Brain microvascular endothelial cell (primary cell): ENCODE measurements at regions not wholly inside any gene's neighbourhood (a gene's known extent, or its start where the extent isn't known, plus 50 kb on each side); places are given as distances from the start of the nearest gene placed in this dataset.

Experiments used
- DNase-seq: peaks from one replicate; pipeline ENCODE4 v3.0.0-alpha.2; 2020
- H3K27ac ChIP-seq: fragments of 250-450 bp; sonication (Bioruptor Pico); 2 replicates; pipeline ENCODE4 v1.5.1; 2020; ENCODE audit warnings: mild to moderate bottlenecking, moderate library complexity
- H3K27me3 ChIP-seq: fragments of 250-450 bp; sonication (Bioruptor Pico); replicated peaks from 2 replicates; pipeline ENCODE4 v1.5.1; 2020; ENCODE audit warnings: mild to moderate bottlenecking
- H3K36me3 ChIP-seq: fragments of 250-450 bp; sonication (Bioruptor Pico); replicated peaks from 2 replicates; pipeline ENCODE4 v1.5.1; 2020; ENCODE audit warnings: mild to moderate bottlenecking
- H3K4me3 ChIP-seq: 2 replicates; pipeline ENCODE4 v1.5.1; 2011; ENCODE audit warnings: low read depth, mild to moderate bottlenecking, control low read depth, low read length, moderate library complexity
- in situ Hi-C: cut with HindIII; loops from 2 replicates; pipeline ENCODE4 v1.10.0; 2017; ENCODE audit warnings: low sequenced_read_pairs, low pct_ligation_motif_present
- TF ChIP-seq, protein P1 (sequence below): IDR thresholded peaks from 2 replicates; pipeline ENCODE4 v1.5.1; 2011; ENCODE audit warnings: low read depth, mild to moderate bottlenecking, moderate library complexity, low read length, control low read depth, inconsistent platforms; ENCODE audit errors: missing control alignments

DNA sequence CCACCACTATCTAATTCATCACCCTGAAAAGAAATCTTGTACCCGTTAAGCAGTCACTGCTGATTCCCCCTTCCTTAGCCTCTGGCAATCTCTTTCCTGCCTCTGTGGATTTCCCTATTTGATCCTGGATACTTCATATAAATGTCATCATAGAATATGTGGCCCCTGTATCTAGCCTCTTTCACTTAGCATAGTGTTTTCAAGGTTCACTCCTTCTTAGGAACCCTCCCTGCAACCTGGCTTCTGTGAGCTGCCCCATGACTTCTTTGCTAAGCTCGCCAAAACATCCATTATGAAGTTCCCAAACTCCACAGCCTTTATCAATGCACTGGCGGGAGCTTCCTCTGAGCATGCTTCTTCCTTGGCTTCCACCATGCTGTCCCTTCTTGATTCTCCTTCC is 70.8 kb upstream of the PDZD8 start:
- in situ Hi-C loops, result no loop called here
- Histone ChIP-seq H3K27me3 (no peaks in the 10 kb centered on the region), H3K4me3 (no peak overlapping the region), H3K27ac (no peak overlapping the region), H3K36me3 (no peaks in the 10 kb centered on the region)
- DNase-seq, result no peak
- TF ChIP-seq, protein P1, sequence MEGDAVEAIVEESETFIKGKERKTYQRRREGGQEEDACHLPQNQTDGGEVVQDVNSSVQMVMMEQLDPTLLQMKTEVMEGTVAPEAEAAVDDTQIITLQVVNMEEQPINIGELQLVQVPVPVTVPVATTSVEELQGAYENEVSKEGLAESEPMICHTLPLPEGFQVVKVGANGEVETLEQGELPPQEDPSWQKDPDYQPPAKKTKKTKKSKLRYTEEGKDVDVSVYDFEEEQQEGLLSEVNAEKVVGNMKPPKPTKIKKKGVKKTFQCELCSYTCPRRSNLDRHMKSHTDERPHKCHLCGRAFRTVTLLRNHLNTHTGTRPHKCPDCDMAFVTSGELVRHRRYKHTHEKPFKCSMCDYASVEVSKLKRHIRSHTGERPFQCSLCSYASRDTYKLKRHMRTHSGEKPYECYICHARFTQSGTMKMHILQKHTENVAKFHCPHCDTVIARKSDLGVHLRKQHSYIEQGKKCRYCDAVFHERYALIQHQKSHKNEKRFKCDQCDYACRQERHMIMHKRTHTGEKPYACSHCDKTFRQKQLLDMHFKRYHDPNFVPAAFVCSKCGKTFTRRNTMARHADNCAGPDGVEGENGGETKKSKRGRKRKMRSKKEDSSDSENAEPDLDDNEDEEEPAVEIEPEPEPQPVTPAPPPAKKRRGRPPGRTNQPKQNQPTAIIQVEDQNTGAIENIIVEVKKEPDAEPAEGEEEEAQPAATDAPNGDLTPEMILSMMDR, result no peak

- no peak overlapping the region for H3K4me3 ChIP-seq
- no peaks in the 10 kb centered on the region for H3K27me3 ChIP-seq
- in situ Hi-C loops, result no loop called here
- no peaks in the 10 kb centered on the region for H3K36me3 ChIP-seq
- no peak for DNase-seq
- TF ChIP-seq, protein P1, result no peak
- no peak overlapping the region for H3K27ac ChIP-seq
Observed at GRCh38 chr10:117444497-117445040, 69.3 kb upstream of the PDZD8 start.

DNA sequence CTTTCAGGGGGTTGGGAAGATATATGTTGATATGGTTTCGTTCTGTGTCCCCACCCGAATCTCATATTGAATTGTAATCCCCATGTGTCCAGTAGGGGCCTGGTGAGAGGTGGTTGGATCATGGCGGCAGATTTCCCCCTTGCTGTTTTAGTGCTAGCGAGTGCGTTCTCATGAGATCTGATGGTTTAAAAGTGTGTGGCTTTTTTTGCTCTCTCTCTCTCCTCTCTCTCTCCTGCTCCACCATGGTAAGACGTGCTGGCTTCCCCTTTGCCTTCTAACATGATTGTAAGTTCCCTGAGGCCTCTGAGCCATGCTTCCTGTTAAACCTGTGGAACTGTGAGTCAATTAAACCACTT is 68.4 kb upstream of the PDZD8 start:
- no peak for DNase-seq
- H3K36me3 ChIP-seq, result no peaks in the 10 kb centered on the region
- H3K4me3 ChIP-seq, result no peak overlapping the region
- H3K27me3 ChIP-seq, result no peaks in the 10 kb centered on the region
- TF ChIP-seq, protein P1, result no peak
- H3K27ac ChIP-seq, result no peak overlapping the region
- in situ Hi-C loops, result no loop called here

DNA sequence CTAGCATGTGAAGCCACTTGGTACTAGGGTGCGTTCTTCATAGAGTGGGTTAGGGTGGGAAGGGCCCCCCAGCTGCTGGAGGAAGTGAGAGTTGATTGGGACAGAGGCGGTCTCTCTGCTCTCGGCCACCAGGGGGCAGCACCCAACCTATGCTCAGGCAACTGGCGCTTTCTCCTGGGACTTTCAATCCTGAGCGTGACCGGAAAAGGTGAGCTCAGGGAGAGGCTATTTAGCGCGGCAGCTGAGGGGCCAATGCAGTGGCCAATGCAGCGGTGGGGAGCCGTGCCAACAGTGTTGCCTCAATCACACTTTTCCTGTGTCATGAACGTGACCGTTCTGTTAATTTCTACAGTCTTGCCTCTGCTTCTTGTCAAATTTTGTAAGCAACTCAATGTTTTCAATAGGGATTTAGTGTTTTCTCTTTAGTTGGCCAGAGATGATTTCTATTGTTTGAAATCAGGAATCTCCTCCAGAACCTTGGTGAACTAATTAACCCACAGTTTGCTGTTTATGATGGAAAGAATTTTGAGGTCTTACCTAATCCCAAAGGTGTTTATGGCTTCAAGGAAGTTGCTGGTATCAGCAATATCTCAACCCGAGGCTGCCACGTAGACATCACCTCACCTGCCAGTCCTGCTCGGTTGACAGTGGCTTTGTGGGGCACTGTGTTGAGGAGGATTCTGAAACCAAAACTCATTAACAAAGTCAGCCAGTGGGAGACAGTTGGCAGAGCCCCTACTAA is 67.9 kb upstream of the PDZD8 start:
- H3K27me3 ChIP-seq, result no peaks in the 10 kb centered on the region
- no peak overlapping the region for H3K27ac ChIP-seq
- no peak overlapping the region for H3K4me3 ChIP-seq
- H3K36me3 ChIP-seq, result no peaks in the 10 kb centered on the region
- DNase-seq, result peak; percentile 65
- TF ChIP-seq, protein P1, result peak; percentile 82
- in situ Hi-C loops, result no loop called here

DNA sequence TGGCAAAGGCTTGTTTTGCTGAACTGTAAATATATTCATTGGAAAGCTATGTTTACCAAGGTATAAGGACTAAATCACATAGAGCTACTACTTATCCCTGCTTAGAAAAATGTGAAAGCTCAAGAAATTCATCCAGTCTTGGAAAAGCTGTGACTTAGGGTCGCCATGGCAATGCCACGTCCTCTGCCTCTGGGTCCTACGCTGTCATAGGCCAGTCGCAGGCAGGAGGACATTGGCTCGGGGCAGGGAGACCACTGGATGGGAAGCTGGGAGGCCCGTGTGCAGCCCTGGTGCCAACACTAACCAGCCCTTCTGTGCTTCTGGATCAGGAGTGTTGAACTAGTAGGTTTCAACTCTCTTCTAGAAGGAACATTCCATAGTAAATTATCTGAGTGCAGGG is 67.3 kb upstream of the PDZD8 start:
- H3K36me3 ChIP-seq, result no peaks in the 10 kb centered on the region
- no peak for DNase-seq
- H3K4me3 ChIP-seq, result no peak overlapping the region
- H3K27ac ChIP-seq, result no peak overlapping the region
- in situ Hi-C loops, result no loop called here
- TF ChIP-seq, protein P1, result no peak
- no peaks in the 10 kb centered on the region for H3K27me3 ChIP-seq

- TF ChIP-seq, protein P1, result no peak
- Histone ChIP-seq H3K4me3 (no peak overlapping the region), H3K36me3 (no peaks in the 10 kb centered on the region), H3K27ac (no peak overlapping the region), H3K27me3 (no peaks in the 10 kb centered on the region)
- DNase-seq, result no peak
- in situ Hi-C loops, result no loop called here
Observed at GRCh38 chr10:117441812-117442443, 66.7 kb upstream of the PDZD8 start.
